OCI-LY3 (cell line): ENCODE measurements at regions not wholly inside any gene's neighbourhood (a gene's known extent, or its start where the extent isn't known, plus 50 kb on each side); places are given as distances from the start of the nearest gene placed in this dataset.

Source experiments
- CTCF ChIP-seq: fragments of 200-600, 300-600 bp; sonication (generic); IDR thresholded peaks from 2 replicates; pipeline ENCODE4 v1.5.1; 2014; ENCODE audit warnings: antibody characterized with exemption, low read length, low read depth
- EZH2phosphoT487 ChIP-seq: fragments of 200-600 bp; shearing (Covaris generic); IDR thresholded peaks from 2 replicates; pipeline ENCODE4 v1.6.1; 2018; ENCODE audit warnings: antibody characterized with exemption, mixed run types, low read depth

- TF ChIP-seq CTCF (no peak), EZH2phosphoT487 (no peak)
Measured at GRCh38 chr13:72620874-72621273, 106.6 kb downstream of the MZT1 start.
